ENCODE measurements at regions not wholly inside any gene's neighbourhood (a gene's known extent, or its start where the extent isn't known, plus 50 kb on each side); places are given as distances from the start of the nearest gene placed in this dataset.

- Mint-ChIP-seq H3K4me3 (no peak overlapping the region), H3K36me3 (ENCODE audit: insufficient read depth in 1 of 3, low read depth in 3 of 3) (peaks cover 0 to 1% (median 0%) of the 10 kb centered on the region in 3 experiments; a peak in 2 of 7 replicates), H3K27ac (peak overlapping the region in 1 of 3 experiments; percentile 68; a peak in 2 of 7 replicates), H3K27me3 (ENCODE audit: low read depth) (no peaks in the 10 kb centered on the region), H3K4me1 (peaks cover 11 to 12% of the 10 kb centered on the region in 2 experiments), H3K9me3 (no peaks in the 10 kb centered on the region)
- H4K5ac ChIP-seq (ENCODE audit: insufficient read length, low read depth, low read length): no peak overlapping the region
- no peak overlapping the region for H3T11ph ChIP-seq (ENCODE audit: low read length)
- no peak for TF ChIP-seq CTCF (conservative IDR thresholded peaks at IDR 0.05)
- H3K14ac ChIP-seq (ENCODE audit: insufficient read depth, low read length): no peak overlapping the region
- H3K4me2 ChIP-seq (ENCODE audit: insufficient read depth, insufficient read length, low read length): no peak overlapping the region
- no peaks in the 10 kb centered on the region for H3K79me2 ChIP-seq (ENCODE audit: insufficient read depth, low read length)
- no peak overlapping the region for H2BK12ac ChIP-seq (ENCODE audit: insufficient read length, low read depth, low read length)
- no peak overlapping the region for H3K56ac ChIP-seq (ENCODE audit: insufficient read length, low read depth, low read length)
- no peaks in the 10 kb centered on the region for H4K20me1 ChIP-seq (ENCODE audit: control insufficient read depth, insufficient read depth, insufficient read length)
- no peak overlapping the region for H3K18ac ChIP-seq (ENCODE audit: insufficient read length, low read depth, low read length)
- H2BK20ac ChIP-seq (ENCODE audit: low read depth, low read length, poor library complexity, severe bottlenecking): no peak overlapping the region
- no peak overlapping the region for H2BK120ac ChIP-seq (ENCODE audit: low read depth, low read length, poor library complexity, severe bottlenecking)
- no peaks in the 10 kb centered on the region for H3K27me3 ChIP-seq (ENCODE audit: insufficient read depth, low read length)
- H3K79me1 ChIP-seq (ENCODE audit: insufficient read depth, low read depth, low read length, poor library complexity, severe bottlenecking): no peaks in the 10 kb centered on the region
- no peak overlapping the region for H3K9ac ChIP-seq (ENCODE audit: extremely low read depth, insufficient read length, low read length)
- H3K27ac ChIP-seq (ENCODE audit: insufficient read length, low read depth, low read length): no peak overlapping the region
- no peak overlapping the region for H2BK5ac ChIP-seq (ENCODE audit: insufficient read length, low read length)
- no peak for DNase-seq
- H3K4me1 ChIP-seq (ENCODE audit: insufficient read depth, low read length): no peaks in the 10 kb centered on the region
- no CpG with 5 or more reads among the region's 3 CpGs for WGBS (ENCODE audit: extremely low coverage, insufficient read length, low lambda C conversion rate)
- no peaks in the 10 kb centered on the region for H3K9me3 ChIP-seq (ENCODE audit: control insufficient read depth, low read depth, low read length)
- H2BK15ac ChIP-seq (ENCODE audit: low read depth, low read length): no peak overlapping the region
- no peak overlapping the region for H3K23ac ChIP-seq (ENCODE audit: insufficient read length, low read depth, low read length)
- H3K4ac ChIP-seq (ENCODE audit: low read depth, low read length): no peak overlapping the region
- no peaks in the 10 kb centered on the region for H3K23me2 ChIP-seq (ENCODE audit: insufficient read length, low read depth, low read length, poor library complexity, severe bottlenecking)
- no peak overlapping the region for H4K8ac ChIP-seq (replicated peaks; ENCODE audit: insufficient read length, low read depth, low read length)
- no peak overlapping the region for H2AK5ac ChIP-seq (ENCODE audit: insufficient read length, low read length)
- no peak overlapping the region for H2AFZ ChIP-seq (ENCODE audit: low read length)
- H4K91ac ChIP-seq (ENCODE audit: insufficient read length, low read depth, low read length): no peak overlapping the region
These were observed 242.5 kb upstream of the TMEM229A start for GRCh38 chr7:124275411-124275810.

Data from H9 (cell line).